GM18951 (cell line): ENCODE measurements at regions not wholly inside any gene's neighbourhood (a gene's known extent, or its start where the extent isn't known, plus 50 kb on each side); places are given as distances from the start of the nearest gene placed in this dataset.

Experiments used
- POLR2A ChIP-seq: IDR thresholded peaks from 4 replicates; pipeline ENCODE4 v1.6.1; 2011; ENCODE audit warnings: mild to moderate bottlenecking; ENCODE audit not compliant: insufficient read length, insufficient read depth; ENCODE audit errors: extremely low read depth
- in situ Hi-C: fragments of 300-500 bp; cut with MboI; formaldehyde crosslinking; loops from one replicate; pipeline ENCODE4 v1.12.0; 2022; ENCODE audit warnings: low sequenced_read_pairs, mixed read lengths, inconsistent platforms; ENCODE audit not compliant: unreplicated experiment

GRCh38 chr21:28746166-28746565 lies 246.5 kb downstream of the LTN1 start:
- in situ Hi-C loops: loop anchor here (25.0 kb wide), 1 partner anchor 1909 kb away; the partner anchor contains the start of gene ADAMTS1
- no peak for TF ChIP-seq POLR2A

DNA sequence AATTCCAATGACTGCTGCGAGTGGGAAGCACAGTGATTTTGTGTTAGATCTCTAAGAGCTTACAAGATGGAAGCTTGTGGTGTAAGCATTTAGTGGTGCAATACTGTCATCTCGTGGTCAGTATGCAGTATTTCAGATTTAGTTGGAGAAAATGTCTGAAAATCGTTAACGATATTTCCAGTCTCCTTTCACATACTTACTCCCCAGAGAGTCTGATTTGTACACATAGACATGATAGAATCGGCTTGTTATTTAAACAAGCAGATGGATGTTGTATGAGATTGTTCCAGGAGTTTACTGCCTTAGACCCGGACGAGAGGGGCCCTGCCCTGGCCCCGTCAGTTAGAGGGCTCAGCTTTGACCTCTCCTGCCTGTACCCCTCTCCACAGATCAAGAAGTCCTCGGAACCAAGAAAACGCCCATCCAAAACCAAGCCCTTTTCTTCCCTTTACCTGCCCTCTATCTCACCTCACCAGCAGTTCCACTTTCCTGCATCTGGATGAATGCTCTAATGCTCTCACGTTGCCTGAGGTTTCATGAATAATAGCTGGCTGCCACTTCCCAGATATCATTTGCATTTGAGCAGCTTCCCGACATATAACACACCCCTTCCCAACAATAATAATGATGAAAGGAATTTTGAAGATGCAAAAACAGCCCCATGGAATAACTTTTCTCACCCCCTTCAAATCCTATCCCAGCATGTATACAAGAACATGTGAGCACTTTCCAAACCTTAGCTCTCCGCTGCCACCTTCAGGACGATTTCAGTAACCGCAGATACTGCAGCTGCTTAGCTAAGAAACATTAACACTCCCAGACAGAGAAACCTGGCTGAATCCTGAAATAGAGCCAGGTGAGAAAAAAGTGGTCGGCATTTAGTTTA lies 247.3 kb downstream of the LTN1 start:
- in situ Hi-C loops: loop anchor here (25.0 kb wide), 1 partner anchor 1908 kb away; the partner anchor contains the start of gene ADAMTS1

GRCh38 chr21:28743723-28744122 lies 249.0 kb downstream of the LTN1 start:
- TF ChIP-seq POLR2A: no peak
- in situ Hi-C loops: loop anchor here (25.0 kb wide), 1 partner anchor 1906 kb away; the partner anchor contains the start of gene ADAMTS1

More for the DNA sequence above, 247.3 kb downstream of the LTN1 start:
- TF ChIP-seq POLR2A: no peak

GRCh38 chr21:28742527-28742926 lies 250.2 kb downstream of the LTN1 start:
- in situ Hi-C loops: loop anchor here (25.0 kb wide), 1 partner anchor 1905 kb away; the partner anchor contains the start of gene ADAMTS1
- no peak for TF ChIP-seq POLR2A

GRCh38 chr21:28740125-28740524 lies 252.6 kb downstream of the LTN1 start:
- TF ChIP-seq POLR2A: no peak
- in situ Hi-C loops: loop anchor here (25.0 kb wide), 1 partner anchor 1903 kb away; the partner anchor contains the start of gene ADAMTS1

DNA sequence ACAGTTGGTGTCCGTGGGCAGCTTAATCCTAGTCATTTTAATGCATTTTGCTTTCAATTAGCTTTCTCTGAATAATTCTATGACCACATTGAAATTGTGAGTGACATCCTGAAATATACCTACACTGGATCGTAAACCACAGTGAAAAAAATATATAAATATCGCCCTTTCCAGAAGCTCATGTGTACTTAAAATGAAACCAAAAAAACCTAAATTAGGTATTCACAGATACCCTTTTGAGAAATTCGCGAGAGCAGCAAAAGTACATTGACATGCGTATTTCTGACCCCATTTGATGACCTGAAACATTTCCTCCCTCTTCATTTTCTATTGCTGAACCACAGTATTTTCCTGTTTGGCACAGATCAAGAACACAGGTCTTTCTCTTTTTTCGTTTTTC lies 253.8 kb downstream of the LTN1 start:
- in situ Hi-C loops: loop anchor here (25.0 kb wide), 1 partner anchor 1902 kb away; the partner anchor contains the start of gene ADAMTS1

GRCh38 chr21:28738420-28738704 lies 254.3 kb downstream of the LTN1 start:
- in situ Hi-C loops: loop anchor here (25.0 kb wide), 1 partner anchor 1901 kb away; the partner anchor contains the start of gene ADAMTS1
- TF ChIP-seq POLR2A: no peak

More for the DNA sequence above, 253.8 kb downstream of the LTN1 start:
- TF ChIP-seq POLR2A: no peak

GRCh38 chr21:28737674-28738419 lies 254.8 kb downstream of the LTN1 start:
- TF ChIP-seq POLR2A: no peak
- in situ Hi-C loops: loop anchor here (25.0 kb wide), 1 partner anchor 1901 kb away; the partner anchor contains the start of gene ADAMTS1

GRCh38 chr21:28734522-28735175 lies 258.0 kb downstream of the LTN1 start:
- no peak for TF ChIP-seq POLR2A

GRCh38 chr21:28731700-28732321 lies 260.9 kb downstream of the LTN1 start:
- no peak for TF ChIP-seq POLR2A
- in situ Hi-C loops: loop anchor here (25.0 kb wide), 1 partner anchor 1895 kb away; the partner anchor contains the start of gene ADAMTS1

More at GRCh38 chr21:28734522-28735175, 258.0 kb downstream of the LTN1 start:
- in situ Hi-C loops: loop anchor here (25.0 kb wide), 1 partner anchor 1897 kb away; the partner anchor contains the start of gene ADAMTS1

DNA sequence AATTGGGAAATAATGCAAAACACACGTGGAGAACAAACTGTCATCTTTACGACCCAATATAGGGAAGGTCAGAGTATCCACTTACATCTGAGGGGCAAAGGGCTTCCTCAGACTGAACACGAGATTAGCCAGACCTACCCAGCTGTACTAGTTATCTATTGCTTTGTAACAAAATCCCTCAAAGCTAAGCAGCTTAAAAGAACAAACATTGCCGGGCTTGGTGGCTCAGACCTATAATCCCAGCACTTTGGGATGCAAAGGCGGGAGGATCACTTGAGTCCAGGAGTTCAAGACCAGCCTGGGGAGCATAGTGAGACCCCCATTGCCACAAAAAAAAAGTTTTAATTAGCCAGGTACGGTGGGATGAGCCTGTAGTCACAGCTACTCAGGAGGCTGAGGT lies 262.8 kb downstream of the LTN1 start:
- TF ChIP-seq POLR2A: no peak
- in situ Hi-C loops: loop anchor here (25.0 kb wide), 1 partner anchor 1893 kb away; the partner anchor contains the start of gene ADAMTS1

GRCh38 chr21:28727809-28728208 lies 264.9 kb downstream of the LTN1 start:
- no peak for TF ChIP-seq POLR2A
- in situ Hi-C loops: loop anchor here (25.0 kb wide), 1 partner anchor 1891 kb away; the partner anchor contains the start of gene ADAMTS1

DNA sequence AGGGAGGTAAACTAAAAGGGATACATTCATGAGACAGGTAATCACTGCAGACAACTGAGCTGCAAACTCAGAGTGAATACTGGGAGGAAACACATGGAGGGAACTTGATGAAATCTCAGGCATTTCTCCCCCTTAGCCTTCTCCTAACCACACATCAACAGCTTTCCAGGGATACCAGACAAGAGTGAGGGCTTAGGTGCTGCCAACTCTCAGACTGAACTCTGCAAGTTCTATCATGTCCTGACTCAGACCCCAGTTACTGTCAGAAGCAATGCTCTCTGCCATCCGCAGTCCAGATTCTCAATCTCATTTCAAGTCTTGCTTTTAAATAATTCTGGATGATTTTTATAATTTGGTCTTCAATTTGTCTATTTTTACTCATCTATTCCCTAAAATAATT lies 267.3 kb downstream of the LTN1 start:
- in situ Hi-C loops: loop anchor here (25.0 kb wide), 1 partner anchor 1888 kb away; the partner anchor contains the start of gene ADAMTS1
- TF ChIP-seq POLR2A: no peak
